ENCODE measurements at regions not wholly inside any gene's neighbourhood (a gene's known extent, or its start where the extent isn't known, plus 50 kb on each side); places are given as distances from the start of the nearest gene placed in this dataset.

GRCh38 chr16:17031484-17032268, 439.1 kb downstream of the XYLT1 start:
- Histone ChIP-seq H3K27ac (ENCODE audit: low read length) (no peak overlapping the region), H4K20me1 (ENCODE audit: insufficient read depth, low read length) (no peaks in the 10 kb centered on the region), H3K79me2 (ENCODE audit: insufficient read depth, low read length) (no peaks in the 10 kb centered on the region), H3K9me3 (ENCODE audit: insufficient read depth, low read length, severe bottlenecking) (no peaks in the 10 kb centered on the region), H3K27me3 (ENCODE audit: insufficient read depth, low read length, poor library complexity) (no peaks in the 10 kb centered on the region), H3K36me3 (ENCODE audit: insufficient read depth, low read length) (no peaks in the 10 kb centered on the region), H3K4me3 (ENCODE audit: low read depth in 1 of 2, low read length in 2 of 2) (no peak overlapping the region), H2AFZ (ENCODE audit: low read depth, low read length) (no peak overlapping the region), H3K4me1 (ENCODE audit: insufficient read depth, low read length) (no peaks in the 10 kb centered on the region), H3K4me2 (ENCODE audit: insufficient read depth, low read length) (no peak overlapping the region), H3K9ac (ENCODE audit: low read depth, low read length) (no peak overlapping the region)
- no peak for DNase-seq
- no peak for TF ChIP-seq CTCF (IDR thresholded peaks at IDR 0.05; ENCODE audit: borderline replicate concordance, extremely low read depth, low read length, poor library complexity, severe bottlenecking)
- no peak for TF ChIP-seq EZH2 (IDR thresholded peaks at IDR 0.05; ENCODE audit: borderline replicate concordance, low read depth, low read length, severe bottlenecking)
- no peak for ATAC-seq (ENCODE audit: insufficient read depth, low read depth)

- H2AFZ ChIP-seq (ENCODE audit: low read depth, low read length): no peak overlapping the region
- no peak overlapping the region for H3K4me3 ChIP-seq (ENCODE audit: low read depth in 1 of 2, low read length in 2 of 2)
- no peak overlapping the region for H3K4me2 ChIP-seq (ENCODE audit: insufficient read depth, low read length)
- no peak for ATAC-seq (ENCODE audit: insufficient read depth, low read depth)
- no peaks in the 10 kb centered on the region for H3K27me3 ChIP-seq (ENCODE audit: insufficient read depth, low read length, poor library complexity)
- TF ChIP-seq EZH2 (IDR thresholded peaks at IDR 0.05; ENCODE audit: borderline replicate concordance, low read depth, low read length, severe bottlenecking) (no peak), CTCF (IDR thresholded peaks at IDR 0.05; ENCODE audit: borderline replicate concordance, extremely low read depth, low read length, poor library complexity, severe bottlenecking) (no peak)
- H3K27ac ChIP-seq (ENCODE audit: low read length): no peak overlapping the region
- no peaks in the 10 kb centered on the region for H3K9me3 ChIP-seq (ENCODE audit: insufficient read depth, low read length, severe bottlenecking)
- DNase-seq: no peak
- no peaks in the 10 kb centered on the region for H3K4me1 ChIP-seq (ENCODE audit: insufficient read depth, low read length)
- no peaks in the 10 kb centered on the region for H3K79me2 ChIP-seq (ENCODE audit: insufficient read depth, low read length)
- no peak overlapping the region for H3K9ac ChIP-seq (ENCODE audit: low read depth, low read length)
- no peaks in the 10 kb centered on the region for H3K36me3 ChIP-seq (ENCODE audit: insufficient read depth, low read length)
- no peaks in the 10 kb centered on the region for H4K20me1 ChIP-seq (ENCODE audit: insufficient read depth, low read length)
These were observed 438.4 kb downstream of the XYLT1 start for GRCh38 chr16:17032332-17032731.

GRCh38 chr16:17034477-17035252, 436.1 kb downstream of the XYLT1 start:
- ATAC-seq (ENCODE audit: insufficient read depth, low read depth): no peak

More at GRCh38 chr16:17034477-17035252, 436.1 kb downstream of the XYLT1 start:
- H3K4me2 ChIP-seq (ENCODE audit: insufficient read depth, low read length): no peak overlapping the region
- no peak overlapping the region for H3K4me3 ChIP-seq (ENCODE audit: low read depth in 1 of 2, low read length in 2 of 2)
- H3K36me3 ChIP-seq (ENCODE audit: insufficient read depth, low read length): no peaks in the 10 kb centered on the region
- H3K9me3 ChIP-seq (ENCODE audit: insufficient read depth, low read length, severe bottlenecking): no peaks in the 10 kb centered on the region
- no peaks in the 10 kb centered on the region for H3K4me1 ChIP-seq (ENCODE audit: insufficient read depth, low read length)
- no peak overlapping the region for H3K9ac ChIP-seq (ENCODE audit: low read depth, low read length)
- no peaks in the 10 kb centered on the region for H3K79me2 ChIP-seq (ENCODE audit: insufficient read depth, low read length)
- DNase-seq: no peak
- no peak for TF ChIP-seq CTCF (IDR thresholded peaks at IDR 0.05; ENCODE audit: borderline replicate concordance, extremely low read depth, low read length, poor library complexity, severe bottlenecking)
- no peak for TF ChIP-seq EZH2 (IDR thresholded peaks at IDR 0.05; ENCODE audit: borderline replicate concordance, low read depth, low read length, severe bottlenecking)
- no peaks in the 10 kb centered on the region for H4K20me1 ChIP-seq (ENCODE audit: insufficient read depth, low read length)
- no peaks in the 10 kb centered on the region for H3K27me3 ChIP-seq (ENCODE audit: insufficient read depth, low read length, poor library complexity)
- H3K27ac ChIP-seq (ENCODE audit: low read length): no peak overlapping the region
- H2AFZ ChIP-seq (ENCODE audit: low read depth, low read length): no peak overlapping the region

Measured in DND-41 (cell line).